ENCODE measurements at regions not wholly inside any gene's neighbourhood (a gene's known extent, or its start where the extent isn't known, plus 50 kb on each side); places are given as distances from the start of the nearest gene placed in this dataset.
"Not testable (repeated sequence)": the region's sequence is repeated elsewhere in the genome, so short reads cannot be mapped to it uniquely, and the experiment has no call there.

- DNase-seq (ENCODE audit: low read depth in 2 of 2): not testable (repeated sequence)
These were observed 1218.8 kb downstream of the GATA3 start for GRCh38 chr10:9273126-9273833.

GRCh38 chr10:9274206-9274755 lies 1219.8 kb downstream of the GATA3 start:
- no peak for DNase-seq (ENCODE audit: low read depth in 2 of 2)

- no peak for DNase-seq (ENCODE audit: low read depth in 2 of 2)
These were observed 1221.4 kb downstream of the GATA3 start for GRCh38 chr10:9275861-9276260.

- no peak for DNase-seq (ENCODE audit: low read depth in 2 of 2)
These were observed 1231.2 kb downstream of the GATA3 start for GRCh38 chr10:9285690-9286089.

GRCh38 chr10:9289811-9290210 lies 1235.3 kb downstream of the GATA3 start:
- DNase-seq (ENCODE audit: low read depth in 2 of 2): no peak

GRCh38 chr10:9291081-9291480 lies 1236.6 kb downstream of the GATA3 start:
- DNase-seq (ENCODE audit: low read depth in 2 of 2): no peak

- no peak for DNase-seq (ENCODE audit: low read depth in 2 of 2)
These were observed 1239.7 kb downstream of the GATA3 start for GRCh38 chr10:9294132-9294663.

- no peak for DNase-seq (ENCODE audit: low read depth in 2 of 2)
These were observed 1240.4 kb downstream of the GATA3 start for GRCh38 chr10:9294865-9295264.

- no peak for DNase-seq (ENCODE audit: low read depth in 2 of 2)
These were observed 1241.7 kb downstream of the GATA3 start for GRCh38 chr10:9296190-9296589.

GRCh38 chr10:9297580-9297979 lies 1243.1 kb downstream of the GATA3 start:
- no peak for DNase-seq (ENCODE audit: low read depth in 2 of 2)

GRCh38 chr10:9299966-9300365 lies 1245.5 kb downstream of the GATA3 start:
- no peak for DNase-seq (ENCODE audit: low read depth in 2 of 2)

GRCh38 chr10:9301148-9301547 lies 1246.7 kb downstream of the GATA3 start:
- DNase-seq (ENCODE audit: low read depth in 2 of 2): no peak

GRCh38 chr10:9301554-9301953 lies 1247.1 kb downstream of the GATA3 start:
- DNase-seq (ENCODE audit: low read depth in 2 of 2): no peak

GRCh38 chr10:9302140-9302746 lies 1247.8 kb downstream of the GATA3 start:
- no peak for DNase-seq (ENCODE audit: low read depth in 2 of 2)

GRCh38 chr10:9305018-9305655 lies 1250.6 kb downstream of the GATA3 start:
- no peak for DNase-seq (ENCODE audit: low read depth in 2 of 2)

- no peak for DNase-seq (ENCODE audit: low read depth in 2 of 2)
These were observed 1257.4 kb downstream of the GATA3 start for GRCh38 chr10:9311702-9312499.

- no peak for DNase-seq (ENCODE audit: low read depth in 2 of 2)
These were observed 1260.8 kb downstream of the GATA3 start for GRCh38 chr10:9315292-9315691.

GRCh38 chr10:9331583-9332008 lies 1277.1 kb downstream of the GATA3 start:
- DNase-seq (ENCODE audit: low read depth in 2 of 2): no peak

- no peak for DNase-seq (ENCODE audit: low read depth in 2 of 2)
These were observed 1279.8 kb downstream of the GATA3 start for GRCh38 chr10:9334270-9334669.

GRCh38 chr10:9339716-9340115 lies 1285.2 kb downstream of the GATA3 start:
- DNase-seq (ENCODE audit: low read depth in 2 of 2): no peak

- DNase-seq (ENCODE audit: low read depth in 2 of 2): no peak
These were observed 1288.5 kb downstream of the GATA3 start for GRCh38 chr10:9342885-9343570.
